ENCODE measurements at regions not wholly inside any gene's neighbourhood (a gene's known extent, or its start where the extent isn't known, plus 50 kb on each side); places are given as distances from the start of the nearest gene placed in this dataset.
"Not testable (repeated sequence)": the region's sequence is repeated elsewhere in the genome, so short reads cannot be mapped to it uniquely, and the experiment has no call there.

DNA sequence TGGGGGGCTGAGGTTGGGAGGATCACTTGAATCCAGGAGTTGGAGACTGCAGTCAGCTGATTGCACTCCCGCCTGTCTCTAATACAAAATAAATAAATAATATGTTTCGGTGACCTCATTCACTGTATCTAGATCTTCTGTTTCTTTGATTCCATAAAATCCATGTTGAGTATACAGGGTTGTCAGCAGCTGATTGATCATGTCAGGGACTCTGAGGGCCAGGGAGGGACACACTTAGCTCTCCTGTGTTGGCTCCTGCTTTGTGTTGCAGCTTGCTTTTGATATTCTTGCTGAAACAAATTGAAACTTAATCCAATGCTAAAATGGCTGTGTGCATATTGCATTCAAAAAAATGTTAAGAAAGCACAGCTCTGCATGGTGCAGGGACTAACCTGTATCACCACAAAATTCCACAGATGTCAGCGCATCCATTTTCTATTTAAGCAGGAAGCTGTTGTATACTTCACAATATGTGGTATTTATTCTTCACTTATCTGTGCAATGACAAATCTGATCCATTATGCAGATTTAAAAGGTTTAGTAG is 454.5 kb downstream of the CDH11 start:
- no peak for TF ChIP-seq ZFX (IDR thresholded peaks at IDR 0.05)
- TF ChIP-seq, protein P1, sequence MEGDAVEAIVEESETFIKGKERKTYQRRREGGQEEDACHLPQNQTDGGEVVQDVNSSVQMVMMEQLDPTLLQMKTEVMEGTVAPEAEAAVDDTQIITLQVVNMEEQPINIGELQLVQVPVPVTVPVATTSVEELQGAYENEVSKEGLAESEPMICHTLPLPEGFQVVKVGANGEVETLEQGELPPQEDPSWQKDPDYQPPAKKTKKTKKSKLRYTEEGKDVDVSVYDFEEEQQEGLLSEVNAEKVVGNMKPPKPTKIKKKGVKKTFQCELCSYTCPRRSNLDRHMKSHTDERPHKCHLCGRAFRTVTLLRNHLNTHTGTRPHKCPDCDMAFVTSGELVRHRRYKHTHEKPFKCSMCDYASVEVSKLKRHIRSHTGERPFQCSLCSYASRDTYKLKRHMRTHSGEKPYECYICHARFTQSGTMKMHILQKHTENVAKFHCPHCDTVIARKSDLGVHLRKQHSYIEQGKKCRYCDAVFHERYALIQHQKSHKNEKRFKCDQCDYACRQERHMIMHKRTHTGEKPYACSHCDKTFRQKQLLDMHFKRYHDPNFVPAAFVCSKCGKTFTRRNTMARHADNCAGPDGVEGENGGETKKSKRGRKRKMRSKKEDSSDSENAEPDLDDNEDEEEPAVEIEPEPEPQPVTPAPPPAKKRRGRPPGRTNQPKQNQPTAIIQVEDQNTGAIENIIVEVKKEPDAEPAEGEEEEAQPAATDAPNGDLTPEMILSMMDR (conservative IDR thresholded peaks at IDR 0.05): no peak
- H3K27ac ChIP-seq: no peak overlapping the region

DNA sequence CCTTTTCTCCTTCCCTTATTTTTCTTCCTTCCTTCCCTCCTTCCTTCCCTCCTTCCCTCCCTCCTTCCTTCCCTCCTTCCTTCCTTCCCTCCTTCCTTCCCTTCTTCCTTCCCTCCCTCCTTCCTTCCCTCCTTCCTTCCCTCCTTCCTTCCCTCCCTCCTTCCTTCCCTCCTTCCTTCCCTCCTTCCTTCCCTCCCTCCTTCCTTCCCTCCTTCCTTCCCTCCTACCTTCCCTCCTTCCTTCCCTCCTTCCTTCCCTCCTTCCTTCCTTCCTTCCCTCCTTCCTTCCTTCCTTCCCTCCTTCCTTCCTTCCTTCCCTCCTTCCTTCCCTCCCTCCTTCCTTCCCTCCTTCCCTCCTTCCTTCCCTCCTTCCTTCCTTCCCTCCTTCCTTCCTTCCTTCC is 459.6 kb downstream of the CDH11 start:
- not testable (repeated sequence) for H3K27ac ChIP-seq

DNA sequence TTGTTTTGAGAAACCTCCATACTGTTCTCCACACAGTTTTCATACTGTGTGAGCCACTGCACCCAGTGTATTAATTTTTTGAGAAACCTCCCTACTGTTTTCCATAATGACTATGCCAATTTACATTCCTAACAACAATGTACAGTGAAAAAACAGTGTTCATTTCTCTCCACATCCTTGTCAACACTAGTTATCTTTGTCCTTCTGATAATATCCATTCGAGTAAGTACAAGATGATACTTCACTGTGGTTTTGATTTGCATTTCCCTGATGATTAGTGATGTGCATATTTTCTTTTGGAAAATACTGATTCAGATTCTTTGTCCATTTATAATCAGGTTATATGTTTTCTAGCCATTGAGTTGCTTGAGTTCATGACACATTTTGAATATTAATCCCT is 462.0 kb downstream of the CDH11 start:
- no peak overlapping the region for H3K27ac ChIP-seq
- no peak for TF ChIP-seq ZFX (IDR thresholded peaks at IDR 0.05)
- TF ChIP-seq, protein P1 (conservative IDR thresholded peaks at IDR 0.05): no peak

DNA sequence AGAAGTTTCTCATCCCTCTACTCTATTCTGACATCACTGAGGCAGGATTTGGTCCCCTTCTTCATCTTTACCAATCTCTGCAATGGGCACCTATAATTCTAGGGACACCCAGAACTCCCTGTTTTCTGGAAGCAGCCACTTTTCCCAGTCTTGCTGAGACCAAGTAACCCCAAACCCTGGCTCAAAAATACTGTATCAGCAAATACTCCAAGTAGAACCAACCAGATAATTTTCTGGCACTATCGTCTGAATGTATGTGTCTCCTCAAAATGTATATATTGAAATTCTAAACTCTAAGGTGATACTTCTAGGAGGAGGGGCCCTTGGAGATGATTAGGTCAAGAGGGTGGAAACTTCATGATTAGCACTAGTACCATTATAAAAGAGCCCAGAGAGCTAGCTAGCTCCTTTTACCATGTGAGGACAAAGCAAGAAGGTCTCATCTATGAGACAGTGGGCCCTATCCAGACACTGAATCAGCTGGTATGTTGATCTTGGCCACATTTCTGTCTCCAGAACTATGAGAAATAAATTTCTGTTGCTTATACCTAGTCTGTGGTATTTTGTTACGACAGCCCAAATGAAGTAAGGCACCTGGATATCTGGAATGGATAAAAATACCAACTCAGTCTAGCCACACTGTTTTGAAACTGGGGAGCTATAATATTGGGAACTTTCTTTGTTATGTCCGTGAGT is 464.4 kb downstream of the CDH11 start:
- TF ChIP-seq ZFX (IDR thresholded peaks at IDR 0.05): no peak
- TF ChIP-seq, protein P1 (conservative IDR thresholded peaks at IDR 0.05): no peak
- no peak overlapping the region for H3K27ac ChIP-seq

DNA sequence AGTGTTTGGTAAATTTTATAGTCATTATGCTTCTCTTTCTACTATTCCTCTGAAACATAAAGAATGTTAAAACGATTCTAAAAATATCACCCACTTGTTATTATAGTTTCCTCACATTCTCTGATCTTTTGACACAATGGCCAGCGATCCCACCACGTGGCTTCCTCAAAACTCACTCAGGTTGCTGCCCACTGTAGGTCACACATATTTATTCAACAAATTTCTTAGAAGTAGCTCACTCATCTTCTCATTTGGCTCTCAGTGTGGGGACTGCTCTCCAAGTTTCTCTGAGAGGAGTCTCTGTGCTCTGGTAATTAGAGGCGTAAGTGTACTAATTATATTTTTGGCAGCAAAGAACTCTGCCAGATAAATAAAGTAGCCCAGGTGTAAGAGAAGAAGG is 465.4 kb downstream of the CDH11 start:
- TF ChIP-seq ZFX (IDR thresholded peaks at IDR 0.05): no peak
- TF ChIP-seq, protein P1 (conservative IDR thresholded peaks at IDR 0.05): no peak
- no peak overlapping the region for H3K27ac ChIP-seq

DNA sequence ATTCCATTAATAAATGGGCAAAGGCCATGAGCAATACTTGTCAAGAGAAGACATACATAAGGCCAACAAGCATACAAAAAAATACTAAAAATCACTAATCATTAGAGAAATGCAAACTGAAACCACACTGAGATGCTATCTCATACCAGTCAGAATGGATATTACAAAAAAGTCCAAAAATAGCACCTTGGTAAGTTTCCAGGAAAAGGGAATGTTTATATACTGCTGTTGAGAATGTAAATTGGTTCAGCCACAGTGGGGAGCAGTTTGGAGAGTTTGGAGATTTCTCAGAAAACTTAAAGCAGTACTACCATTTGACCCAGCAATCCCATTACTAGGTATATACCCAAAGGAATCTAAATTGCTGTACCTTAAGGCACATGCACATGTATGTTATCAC is 467.7 kb downstream of the CDH11 start:
- no peak for TF ChIP-seq ZFX (IDR thresholded peaks at IDR 0.05)
- TF ChIP-seq, protein P1 (conservative IDR thresholded peaks at IDR 0.05): no peak
- H3K27ac ChIP-seq: no peak overlapping the region

DNA sequence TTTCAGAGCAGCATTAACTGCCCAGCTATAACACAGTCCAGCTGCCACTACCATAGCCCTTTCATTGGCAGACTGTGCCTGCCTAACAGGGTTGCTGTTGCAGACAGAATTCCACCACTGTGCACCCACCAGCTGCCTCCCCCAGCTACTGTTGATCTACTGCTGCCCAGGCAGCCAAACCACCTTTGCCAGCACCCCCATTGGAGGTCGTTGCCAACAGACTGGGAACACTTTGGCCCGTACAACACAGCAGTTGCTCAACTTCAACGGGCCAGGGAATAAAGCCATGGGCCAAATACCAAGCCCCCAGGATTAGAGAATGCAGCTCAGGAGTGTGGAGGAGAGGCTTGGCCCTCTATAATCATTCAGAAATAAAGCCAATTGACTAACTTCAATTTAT is 473.6 kb downstream of the CDH11 start:
- no peak for TF ChIP-seq ZFX (IDR thresholded peaks at IDR 0.05)
- TF ChIP-seq, protein P1 (conservative IDR thresholded peaks at IDR 0.05): no peak
- H3K27ac ChIP-seq: no peak overlapping the region

DNA sequence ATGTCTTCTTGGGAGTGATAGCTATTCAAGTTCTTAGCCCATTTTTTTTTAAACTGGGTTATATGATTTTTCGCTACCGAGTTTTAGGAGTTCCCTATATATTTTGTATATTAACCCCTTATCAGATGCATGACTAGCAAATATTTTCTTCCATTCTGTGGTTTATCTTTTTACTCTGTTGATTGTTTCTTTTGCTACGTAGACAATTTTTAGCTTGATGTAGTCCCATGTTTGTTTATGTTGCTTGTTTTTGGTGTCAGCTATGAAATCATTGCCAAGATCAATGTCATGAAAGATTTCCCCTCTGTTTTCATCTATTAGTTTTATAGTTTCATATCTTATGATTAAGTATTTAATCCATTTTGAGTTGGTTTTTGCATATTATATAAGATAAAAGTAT is 480.5 kb downstream of the CDH11 start:
- no peak for TF ChIP-seq ZFX (IDR thresholded peaks at IDR 0.05)
- TF ChIP-seq, protein P1 (conservative IDR thresholded peaks at IDR 0.05): no peak
- H3K27ac ChIP-seq: no peak overlapping the region

Measured in C4-2B (cell line).